Hematopoietic multipotent progenitor cell treated with erythropoietin and hydrocortisone succinate and interleukin-3 and kit ligand, for 8 days (in vitro differentiated cells): ENCODE measurements at regions not wholly inside any gene's neighbourhood (a gene's known extent, or its start where the extent isn't known, plus 50 kb on each side); places are given as distances from the start of the nearest gene placed in this dataset.
"Not testable (repeated sequence)": the region's sequence is repeated elsewhere in the genome, so short reads cannot be mapped to it uniquely, and the experiment has no call there.

ENCODE experiments used
- DNase-seq: peaks from one replicate; pipeline ENCODE4 v3.0.0-alpha.2; 2015

- DNase-seq = peak; percentile 79
Observed at GRCh38 chr10:2777666-2778355, 289.5 kb upstream of the PFKP start.

- DNase-seq = no peak
Observed at GRCh38 chr10:2772816-2773631, 294.3 kb upstream of the PFKP start.

GRCh38 chr10:2772135-2772534 is 295.2 kb upstream of the PFKP start:
- DNase-seq = no peak

GRCh38 chr10:2767293-2767692 is 300.1 kb upstream of the PFKP start:
- DNase-seq = not testable (repeated sequence)

GRCh38 chr10:2761971-2762370 is 305.4 kb upstream of the PFKP start:
- no peak for DNase-seq

- no peak for DNase-seq
Observed at GRCh38 chr10:2761311-2761710, 306.0 kb upstream of the PFKP start.

- no peak for DNase-seq
Observed at GRCh38 chr10:2760736-2761135, 306.6 kb upstream of the PFKP start.

- no peak for DNase-seq
Observed at GRCh38 chr10:2759233-2759632, 308.1 kb upstream of the PFKP start.

GRCh38 chr10:2754943-2755342 is 312.4 kb upstream of the PFKP start:
- DNase-seq = no peak

- DNase-seq = no peak
Observed at GRCh38 chr10:2748287-2748686, 319.1 kb upstream of the PFKP start.

GRCh38 chr10:2746638-2747037 is 320.7 kb upstream of the PFKP start:
- DNase-seq = no peak

- no peak for DNase-seq
Observed at GRCh38 chr10:2745666-2746065, 321.7 kb upstream of the PFKP start.

- DNase-seq = no peak
Observed at GRCh38 chr10:2744547-2745200, 322.7 kb upstream of the PFKP start.

- no peak for DNase-seq
Observed at GRCh38 chr10:2734603-2735002, 332.7 kb upstream of the PFKP start.

- DNase-seq = no peak
Observed at GRCh38 chr10:2733278-2733963, 333.9 kb upstream of the PFKP start.

GRCh38 chr10:2731940-2732339 is 335.4 kb upstream of the PFKP start:
- no peak for DNase-seq

GRCh38 chr10:2729197-2729596 is 338.2 kb upstream of the PFKP start:
- DNase-seq = no peak

- DNase-seq = no peak
Observed at GRCh38 chr10:2728087-2728486, 339.3 kb upstream of the PFKP start.

- no peak for DNase-seq
Observed at GRCh38 chr10:2716596-2716995, 350.8 kb upstream of the PFKP start.

- DNase-seq = no peak
Observed at GRCh38 chr10:2714597-2714996, 352.8 kb upstream of the PFKP start.

- DNase-seq = no peak
Observed at GRCh38 chr10:2703953-2704352, 363.4 kb upstream of the PFKP start.

GRCh38 chr10:2701802-2702201 is 365.5 kb upstream of the PFKP start:
- DNase-seq = no peak

GRCh38 chr10:2700626-2701305 is 366.6 kb upstream of the PFKP start:
- DNase-seq = no peak
